K562 (cell line): ENCODE measurements at regions not wholly inside any gene's neighbourhood (a gene's known extent, or its start where the extent isn't known, plus 50 kb on each side); places are given as distances from the start of the nearest gene placed in this dataset.

Experiments used
- ATAC-seq: fragments of 200-7000 bp; cut with Tn5 transposase; 3 replicates; pipeline ENCODE4 v1.9.1; 2020; ENCODE audit warnings: moderate library complexity
- BruUV-seq: library from RNA; stranded (reverse); fragments of 400-500 nt; replicated peaks from 2 replicates; lab custom pipeline; 2021; lab: Mats Ljungman, UMichigan
- CTCF ChIA-PET: fragments of 300-600 bp; formaldehyde crosslinking; extraction: SDS; loops from one replicate; lab custom pipeline; 2021; ENCODE audit warnings: low intra/inter-chr PET ratio; lab: Yijun Ruan, JAX
- POLR2A ChIA-PET: fragments of 300-600, 350-650 bp; sonication (Branson Sonifier 250); formaldehyde crosslinking; extraction: SDS; loops from one replicate; lab custom pipeline; 2021; ENCODE audit warnings: antibody characterized with exemption, inconsistent platforms; lab: Yijun Ruan, JAX
- DNase-seq, 4 experiments: peaks; one replicate each; pipeline versions ENCODE4 v3.0.0 to v3.0.0-alpha.2; 2011 to 2018; ENCODE audit warnings: low spot score in 3 of 4, mixed read lengths in 3 of 4; ENCODE audit errors: extremely low read depth in 1 of 4
- FAIRE-seq: peaks from 2 replicates; lab custom pipeline; 2011; peaks lifted over from hg19 to GRCh38; lab: Jason Lieb, UNC
- H2AFZ ChIP-seq: 2 replicates; pipeline ENCODE4 v1.6.0; 2011; ENCODE audit warnings: low read depth, low read length, control low read depth, inconsistent platforms
- H3K27ac ChIP-seq: fragments of 200-600 bp; 3 replicates; pipeline ENCODE4 v1.8.0; 2011; ENCODE audit warnings: low read depth, mild to moderate bottlenecking, control low read depth, inconsistent platforms, low read length, moderate library complexity, mixed read lengths; ENCODE audit errors: extremely low read depth
- H3K27me3 ChIP-seq, 2 experiments: fragments of 300-600 bp in 1 of 2; 2 replicates in 1 of 2; 3 replicates in 1 of 2; pipeline versions ENCODE4 v1.6.0 to v1.8.0; 2011; ENCODE audit warnings: inconsistent platforms in 2 of 2, low read length in 2 of 2, mild to moderate bottlenecking in 1 of 2, mixed read lengths in 1 of 2, moderate library complexity in 1 of 2; ENCODE audit not compliant: control insufficient read depth in 2 of 2, insufficient read depth in 2 of 2
- H3K36me3 ChIP-seq: fragments of 300-600 bp; 3 replicates; pipeline ENCODE4 v1.8.0; 2011; ENCODE audit warnings: mild to moderate bottlenecking, low read length, inconsistent platforms; ENCODE audit not compliant: control insufficient read depth, insufficient read depth
- H3K4me1 ChIP-seq, 2 experiments: fragments of 200-600 bp in 1 of 2; replicated peaks in 1 of 2; 2 replicates in 1 of 2; 3 replicates in 1 of 2; pipeline versions ENCODE4 v1.5.1 to v1.8.0; 2011; ENCODE audit warnings: inconsistent platforms in 2 of 2, low read length in 2 of 2, mild to moderate bottlenecking in 1 of 2, mixed read lengths in 1 of 2, moderate library complexity in 1 of 2; ENCODE audit not compliant: control insufficient read depth in 2 of 2, insufficient read depth in 2 of 2
- H3K4me2 ChIP-seq: 2 replicates; pipeline ENCODE4 v1.6.1; 2011; ENCODE audit warnings: low read length, control low read depth, inconsistent platforms, mixed read lengths; ENCODE audit not compliant: insufficient read depth
- H3K4me3 ChIP-seq: fragments of 200-600 bp; sonication (generic), shearing (Covaris generic); 2 replicates; pipeline ENCODE4 v1.5.1; 2016; ENCODE audit warnings: control low read depth, inconsistent platforms
- H3K79me2 ChIP-seq: fragments of 200-600 bp; 3 replicates; pipeline ENCODE4 v1.8.0; 2011; ENCODE audit warnings: low read length, inconsistent platforms; ENCODE audit not compliant: control insufficient read depth, insufficient read depth
- H3K9ac ChIP-seq, 2 experiments: 2 replicates each; pipeline versions ENCODE4 v1.6.0 to v1.6.1; 2011; ENCODE audit warnings: low read depth in 2 of 2, low read length in 2 of 2, control low read depth in 1 of 2, inconsistent platforms in 1 of 2, mild to moderate bottlenecking in 1 of 2, mixed read lengths in 1 of 2; ENCODE audit not compliant: insufficient read depth in 1 of 2
- H3K9me1 ChIP-seq: one replicate; pipeline ENCODE4 v1.6.0; 2011; ENCODE audit warnings: inconsistent platforms, mild to moderate bottlenecking, low read length, moderate library complexity; ENCODE audit not compliant: control insufficient read depth, insufficient read depth
- H3K9me3 ChIP-seq: replicated peaks from 2 replicates; pipeline ENCODE4 v1.5.1; 2011; ENCODE audit warnings: low read depth, low read length, inconsistent platforms; ENCODE audit not compliant: control insufficient read depth, insufficient read depth
- H4K20me1 ChIP-seq: replicated peaks from 2 replicates; pipeline ENCODE4 v1.6.1; 2011; ENCODE audit warnings: low read length, inconsistent platforms, mixed read lengths; ENCODE audit not compliant: control insufficient read depth, insufficient read depth
- COPS2 ChIP-seq: fragments of 450-650 bp; conservative IDR thresholded peaks from 2 replicates; pipeline ENCODE4 v1.6.1; 2016; ENCODE audit warnings: mild to moderate bottlenecking, moderate library complexity
- EGR1 ChIP-seq: fragments of 450-650 bp; conservative IDR thresholded peaks from 2 replicates; pipeline ENCODE4 v1.6.1; 2017; ENCODE audit warnings: mild to moderate bottlenecking
- FOXM1 ChIP-seq, 2 experiments: fragments of 450-650 bp in 1 of 2; sonication (generic) in 1 of 2; formaldehyde crosslinking in 1 of 2; IDR thresholded peaks; 2 replicates each; pipeline versions ENCODE4 v1.6.1 to v1.9.0; 2017 to 2022; ENCODE audit warnings: low read depth in 2 of 2, mild to moderate bottlenecking in 2 of 2, missing genetic modification reagents in 1 of 2, moderate library complexity in 1 of 2
- HNRNPK ChIP-seq: fragments of 200-400 bp; formaldehyde crosslinking; IDR thresholded peaks from one replicate; pipeline ENCODE4 v1.6.1; 2018; ENCODE audit warnings: mild to moderate bottlenecking, low read depth, low read length; ENCODE audit not compliant: poor library complexity, severe bottlenecking
- LEF1 ChIP-seq: fragments of 450-650 bp; IDR thresholded peaks from 2 replicates; pipeline ENCODE4 v1.6.1; 2016; ENCODE audit warnings: mild to moderate bottlenecking
- NFYB ChIP-seq: IDR thresholded peaks from 2 replicates; pipeline ENCODE4 v1.6.1; 2011; ENCODE audit warnings: mild to moderate bottlenecking, moderate library complexity; ENCODE audit not compliant: insufficient read length; ENCODE audit errors: extremely low read depth
- NRF1 ChIP-seq, 2 experiments: fragments of 450-650 bp; IDR thresholded peaks in 1 of 2; conservative IDR thresholded peaks in 1 of 2; 2 replicates each; pipeline ENCODE4 v1.6.1; 2014; ENCODE audit warnings: mild to moderate bottlenecking in 2 of 2
- PCBP2 ChIP-seq: fragments of 200-400 bp; formaldehyde crosslinking; IDR thresholded peaks from 2 replicates; pipeline ENCODE4 v1.6.1; 2018; ENCODE audit warnings: low read length, low read depth, mild to moderate bottlenecking, moderate library complexity; ENCODE audit not compliant: poor library complexity, severe bottlenecking
- POLR2AphosphoS2 ChIP-seq: IDR thresholded peaks from 2 replicates; pipeline ENCODE4 v1.6.1; 2012; ENCODE audit warnings: low read length, improper control_type of control experiment
- PYGO2 ChIP-seq: fragments of 450-650 bp; IDR thresholded peaks from 2 replicates; pipeline ENCODE4 v1.6.1; 2016; ENCODE audit warnings: mild to moderate bottlenecking, missing genetic modification characterization, moderate library complexity, missing compliant biosample characterization
- TBP ChIP-seq: optimal IDR thresholded peaks from 2 replicates; pipeline ENCODE3; 2011; ENCODE audit warnings: low read depth, low read length, improper control_type of control experiment
- TCF7L2 ChIP-seq: fragments of 150-350 bp; IDR thresholded peaks from 2 replicates; pipeline ENCODE4 v1.6.1; 2016; ENCODE audit warnings: low read depth, mild to moderate bottlenecking, low read length, moderate library complexity
- ZNF644 ChIP-seq: fragments of 200-800 bp; sonication (Bioruptor generic); IDR thresholded peaks from 2 replicates; pipeline ENCODE4 v1.6.1; 2016; ENCODE audit warnings: low read depth, missing genetic modification characterization, missing compliant biosample characterization
- WGBS: fragments of 100-300 bp; shearing (Covaris generic); methylation state at CpG from one replicate; pipeline ENCODE4 v1.1.6; 2016; ENCODE audit warnings: low coverage, mixed read lengths; ENCODE audit not compliant: insufficient coverage; ENCODE audit errors: missing lambda C conversion rate; 5-methylcytosine and 5-hydroxymethylcytosine counted together
- in situ Hi-C: fragments of 300-500 bp; cut with MboI; formaldehyde crosslinking; loops from 4 replicates; pipeline ENCODE4 v1.15.0; 2018; ENCODE audit warnings: inconsistent platforms, mixed read lengths
- intact Hi-C: fragments of 100-400 bp; cut with micrococcal nuclease; formaldehyde crosslinking; loops from 2 replicates; pipeline ENCODE4 v1.14.2; 2022
- TF ChIP-seq, protein P1 (sequence below): sonication (generic); formaldehyde crosslinking; IDR thresholded peaks from 2 replicates; pipeline ENCODE4 v1.8.1; 2023; ENCODE audit warnings: mild to moderate bottlenecking, missing genetic modification reagents, moderate library complexity
- TF ChIP-seq, protein P2 (sequence below): fragments of 250-450 bp; sonication (Bioruptor Pico); IDR thresholded peaks from 2 replicates; pipeline ENCODE4 v1.8.0; 2022; ENCODE audit warnings: moderate library complexity, mild to moderate bottlenecking, inconsistent platforms

- no peak overlapping the region for H3K9ac ChIP-seq
- in situ Hi-C loops: no loop called here
- FAIRE-seq (no peak), ATAC-seq (no peak), DNase-seq (no peak)
- no peaks in the 10 kb centered on the region for H3K36me3 ChIP-seq
- intact Hi-C loops: no loop called here
- H3K9me1 ChIP-seq: no peaks in the 10 kb centered on the region
- H3K9me3 ChIP-seq: no peaks in the 10 kb centered on the region
- BruUV-seq: no TSS peak
- H2AFZ ChIP-seq: no peak overlapping the region
- H3K79me2 ChIP-seq: no peaks in the 10 kb centered on the region
- ChIA-PET POLR2A (no interaction called here), CTCF (no interaction called here)
- H3K4me2 ChIP-seq: no peak overlapping the region
- H3K27ac ChIP-seq: no peak overlapping the region
- H3K4me1 ChIP-seq: no peaks in the 10 kb centered on the region
- no peaks in the 10 kb centered on the region for H3K27me3 ChIP-seq
- 0% methylated on average over 5 of the region's 5 CpGs for WGBS
- TF ChIP-seq HNRNPK (peak; percentile 75), PCBP2 (no peak)
- no peak overlapping the region for H3K4me3 ChIP-seq
- no peaks in the 10 kb centered on the region for H4K20me1 ChIP-seq
These were observed 391.7 kb upstream of the RBFOX1 start for GRCh38 chr16:6940968-6941367.

GRCh38 chr16:6937641-6938040 is 395.0 kb upstream of the RBFOX1 start:
- Histone ChIP-seq H3K4me2 (no peak overlapping the region), H3K27me3 (no peaks in the 10 kb centered on the region; a peak in 1 of 5 replicates), H3K9me3 (no peaks in the 10 kb centered on the region), H3K4me1 (no peaks in the 10 kb centered on the region), H3K9me1 (no peaks in the 10 kb centered on the region), H3K79me2 (no peaks in the 10 kb centered on the region), H3K9ac (no peak overlapping the region), H3K27ac (no peak overlapping the region), H3K36me3 (no peaks in the 10 kb centered on the region), H2AFZ (no peak overlapping the region), H3K4me3 (no peak overlapping the region), H4K20me1 (no peaks in the 10 kb centered on the region)
- in situ Hi-C loops (no loop called here), intact Hi-C loops (no loop called here)
- ChIA-PET CTCF (no interaction called here), POLR2A (no interaction called here)
- FAIRE-seq (no peak), ATAC-seq (no peak), DNase-seq (no peak)
- TF ChIP-seq TBP (no peak), FOXM1 (IDR thresholded peaks at IDR 0.05; ENCODE audit: low read depth) (no peak), FOXM1 (CRISPR knock-in tag; IDR thresholded peaks at IDR 0.05; ENCODE audit: low read depth) (no peak), LEF1 (no peak), POLR2AphosphoS2 (no peak), PYGO2 (tag) (no peak), TCF7L2 (no peak), ZNF644 (tag) (no peak), NFYB (no peak), NRF1 (conservative IDR thresholded peaks at IDR 0.05 in 1 of 2, IDR thresholded peaks at IDR 0.05 in 1 of 2) (no peak), COPS2 (no peak), EGR1 (no peak)
- TF ChIP-seq, protein P1, sequence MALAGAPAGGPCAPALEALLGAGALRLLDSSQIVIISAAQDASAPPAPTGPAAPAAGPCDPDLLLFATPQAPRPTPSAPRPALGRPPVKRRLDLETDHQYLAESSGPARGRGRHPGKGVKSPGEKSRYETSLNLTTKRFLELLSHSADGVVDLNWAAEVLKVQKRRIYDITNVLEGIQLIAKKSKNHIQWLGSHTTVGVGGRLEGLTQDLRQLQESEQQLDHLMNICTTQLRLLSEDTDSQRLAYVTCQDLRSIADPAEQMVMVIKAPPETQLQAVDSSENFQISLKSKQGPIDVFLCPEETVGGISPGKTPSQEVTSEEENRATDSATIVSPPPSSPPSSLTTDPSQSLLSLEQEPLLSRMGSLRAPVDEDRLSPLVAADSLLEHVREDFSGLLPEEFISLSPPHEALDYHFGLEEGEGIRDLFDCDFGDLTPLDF (CRISPR knock-in tag): no peak
- TF ChIP-seq, protein P2, sequence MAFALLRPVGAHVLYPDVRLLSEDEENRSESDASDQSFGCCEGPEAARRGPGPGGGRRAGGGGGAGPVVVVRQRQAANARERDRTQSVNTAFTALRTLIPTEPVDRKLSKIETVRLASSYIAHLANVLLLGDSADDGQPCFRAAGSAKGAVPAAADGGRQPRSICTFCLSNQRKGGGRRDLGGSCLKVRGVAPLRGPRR: no peak
- BruUV-seq: no TSS peak
- WGBS: 5% methylated on average over 5 of the region's 5 CpGs
